HG03135 (cell line): ENCODE measurements at regions not wholly inside any gene's neighbourhood (a gene's known extent, or its start where the extent isn't known, plus 50 kb on each side); places are given as distances from the start of the nearest gene placed in this dataset.
"Not testable (repeated sequence)": the region's sequence is repeated elsewhere in the genome, so short reads cannot be mapped to it uniquely, and the experiment has no call there.

ENCODE experiments used
- ATAC-seq: cut with Tn5 transposase; IDR thresholded peaks from one replicate; pipeline ENCODE4 v1.9.1; 2021; ENCODE audit warnings: mild to moderate bottlenecking, moderate library complexity; ENCODE audit not compliant: unreplicated experiment

DNA sequence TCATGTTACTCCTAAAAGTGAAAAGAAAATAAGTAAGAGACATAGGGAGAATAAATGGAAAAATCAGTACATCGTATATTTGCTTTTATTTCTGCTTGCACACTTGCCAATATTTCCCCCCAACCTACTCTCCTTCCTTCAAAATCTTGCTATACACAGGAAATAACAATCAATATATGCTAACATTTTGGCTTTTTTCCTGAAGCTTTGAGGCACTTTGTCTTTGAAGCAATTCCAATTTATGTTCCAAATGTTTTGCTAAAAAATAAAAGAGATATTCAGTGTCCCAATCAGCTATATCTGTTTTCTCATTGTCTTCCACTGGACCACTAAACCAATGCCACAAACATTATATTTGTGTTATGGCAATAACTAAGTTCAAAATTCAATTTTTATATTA, 184.0 kb upstream of the NEGR1 start:
- no peak for ATAC-seq

- no peak for ATAC-seq
Measured at GRCh38 chr1:72462186-72462905, 180.0 kb upstream of the NEGR1 start.

DNA sequence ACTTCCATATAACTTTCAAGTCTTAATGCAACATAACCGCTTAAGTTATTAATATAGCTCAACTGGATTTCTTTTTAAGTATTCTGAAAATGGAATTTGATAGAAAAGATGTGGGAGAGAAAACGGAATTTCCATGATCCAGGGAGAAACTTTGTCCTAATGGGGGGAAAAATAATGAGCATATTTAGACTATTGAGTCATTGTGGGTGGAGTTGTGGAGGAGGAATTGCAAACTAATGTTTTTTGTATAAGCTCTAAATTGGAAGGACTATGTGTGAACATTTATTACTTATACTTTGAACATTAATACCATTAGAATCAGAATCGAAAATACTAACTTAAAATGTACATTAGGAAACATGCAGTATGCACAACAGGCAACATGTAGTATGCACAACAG, 159.9 kb upstream of the NEGR1 start:
- no peak for ATAC-seq

- no peak for ATAC-seq
Measured at GRCh38 chr1:72439036-72439435, 156.7 kb upstream of the NEGR1 start.

DNA sequence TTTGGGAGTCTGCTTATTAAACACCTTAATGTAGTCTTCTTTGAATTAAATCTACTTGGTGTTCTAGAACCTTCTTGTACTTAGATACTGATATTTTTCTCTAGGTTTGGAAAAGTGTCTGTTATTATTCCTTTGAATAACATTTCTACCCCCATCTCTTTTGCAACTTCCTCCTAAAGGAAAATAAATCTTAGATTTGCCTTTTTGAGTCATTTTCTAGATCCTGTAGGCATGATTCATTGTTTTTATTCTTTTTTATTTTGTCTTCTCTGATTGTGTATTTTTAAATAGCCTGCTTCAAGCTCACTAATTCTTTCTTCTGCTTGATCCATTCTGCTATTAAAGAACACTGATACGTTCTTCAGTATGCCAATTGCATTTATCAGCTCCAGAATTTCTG, 155.9 kb upstream of the NEGR1 start:
- no peak for ATAC-seq

- ATAC-seq: no peak
Measured at GRCh38 chr1:72435025-72435424, 152.7 kb upstream of the NEGR1 start.

DNA sequence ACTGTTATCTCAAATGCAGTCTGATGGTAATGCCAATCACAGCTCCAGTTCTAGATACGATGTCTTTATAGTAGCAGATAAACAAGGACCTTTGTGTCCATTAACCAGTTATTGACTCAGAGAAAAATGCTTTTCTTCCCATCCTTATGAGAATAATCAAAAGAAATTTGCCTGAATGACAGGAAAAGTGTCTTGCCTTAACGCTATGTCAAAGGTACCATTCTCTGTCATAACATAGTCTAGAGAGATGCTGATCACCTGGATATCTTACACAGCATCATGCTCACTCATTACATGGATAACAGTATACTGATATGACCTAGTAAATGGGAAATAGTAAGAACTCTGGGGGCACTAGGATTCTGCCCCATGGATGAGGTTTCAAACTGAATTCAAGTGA, 151.7 kb upstream of the NEGR1 start:
- ATAC-seq: no peak

DNA sequence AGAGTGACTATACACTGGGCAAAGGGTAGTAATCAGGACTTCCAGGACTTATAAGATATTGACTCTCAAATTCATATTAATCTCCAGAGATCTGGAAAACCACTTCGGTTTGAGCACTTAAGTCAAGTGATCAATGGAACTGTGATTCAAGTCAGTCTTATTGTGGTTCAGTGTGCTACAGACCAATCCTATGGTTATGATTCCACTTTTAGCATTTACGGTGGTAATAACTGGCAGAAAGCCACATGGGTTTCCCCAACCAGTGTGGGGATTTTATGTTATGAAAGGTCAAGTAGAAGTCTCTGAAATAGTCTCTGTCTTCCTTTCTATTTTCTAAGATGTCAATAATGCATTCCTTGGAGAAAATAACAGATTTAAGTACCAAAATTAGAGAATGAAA, 151.3 kb upstream of the NEGR1 start:
- no peak for ATAC-seq

DNA sequence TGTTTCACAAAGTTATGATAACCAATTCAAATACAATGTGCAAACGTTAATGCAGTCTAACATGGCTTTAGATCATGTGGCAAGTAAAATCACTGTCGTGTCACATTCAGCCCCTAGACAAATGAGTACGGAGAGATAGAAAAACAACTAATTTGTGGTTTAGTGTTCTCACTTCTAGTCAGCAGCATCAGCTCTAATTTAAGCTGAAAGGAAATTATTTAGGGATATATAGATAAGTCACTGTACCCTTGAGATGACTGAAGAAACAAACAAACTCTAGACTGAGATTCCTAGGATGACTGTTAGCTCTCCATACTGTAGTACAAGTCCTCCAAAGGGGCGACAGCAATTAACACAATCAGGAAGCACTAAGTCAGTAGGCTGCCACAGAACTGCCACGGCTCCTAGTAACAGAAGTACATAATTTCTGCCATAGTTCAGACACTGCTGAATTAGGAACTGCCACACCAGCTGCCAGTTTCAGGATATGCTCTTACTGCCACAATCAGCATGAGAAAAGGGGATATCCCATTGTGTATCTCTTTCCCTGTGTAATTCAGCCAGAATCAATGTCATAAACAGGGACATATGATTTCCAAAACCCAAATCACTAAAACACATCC, 150.4 kb upstream of the NEGR1 start:
- ATAC-seq: no peak

GRCh38 chr1:72431810-72432209, 149.5 kb upstream of the NEGR1 start:
- ATAC-seq: no peak

GRCh38 chr1:72428276-72428675, 145.9 kb upstream of the NEGR1 start:
- ATAC-seq: not testable (repeated sequence)

DNA sequence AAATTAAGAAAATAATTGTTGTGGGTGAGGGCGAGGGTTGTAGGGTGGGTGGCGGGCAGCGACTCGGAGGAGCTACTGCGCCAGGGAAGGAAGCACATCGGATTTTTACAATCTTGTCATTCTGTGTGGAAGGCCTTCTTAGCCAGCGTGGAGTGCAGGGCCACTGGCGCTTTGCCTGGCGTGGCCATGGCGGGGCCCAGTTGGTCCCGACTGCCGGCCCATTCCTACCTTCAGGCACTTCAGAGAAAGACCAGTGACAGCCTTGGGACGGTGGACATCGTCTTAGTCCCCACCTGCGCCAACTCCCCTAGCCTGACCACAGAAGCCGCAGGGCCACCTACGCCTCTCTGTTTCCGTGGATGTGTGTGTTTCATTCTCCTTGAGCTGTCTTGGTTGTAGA, 136.9 kb upstream of the NEGR1 start:
- ATAC-seq: no peak

GRCh38 chr1:72412286-72412685, 129.9 kb upstream of the NEGR1 start:
- ATAC-seq: no peak

- ATAC-seq: no peak
Measured at GRCh38 chr1:72399807-72400206, 117.5 kb upstream of the NEGR1 start.

DNA sequence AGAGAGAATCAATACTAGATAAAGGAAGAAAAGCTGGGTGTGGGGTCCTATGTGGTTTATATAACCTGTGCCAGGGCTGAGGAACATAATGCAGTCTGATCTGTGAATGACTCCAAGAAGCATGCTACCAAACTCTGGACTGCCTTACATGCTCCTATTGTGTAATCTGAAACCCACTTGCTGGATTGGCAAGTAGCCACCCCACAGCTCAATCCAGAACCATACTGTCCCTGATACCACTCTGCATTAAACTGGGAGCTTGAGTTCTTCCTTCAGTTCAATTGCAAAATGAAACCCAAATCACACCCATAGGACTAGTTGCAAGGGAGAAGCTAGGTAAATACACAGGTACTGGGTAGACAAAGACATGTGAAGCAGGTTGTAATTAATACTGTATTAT, 115.4 kb upstream of the NEGR1 start:
- ATAC-seq: no peak

DNA sequence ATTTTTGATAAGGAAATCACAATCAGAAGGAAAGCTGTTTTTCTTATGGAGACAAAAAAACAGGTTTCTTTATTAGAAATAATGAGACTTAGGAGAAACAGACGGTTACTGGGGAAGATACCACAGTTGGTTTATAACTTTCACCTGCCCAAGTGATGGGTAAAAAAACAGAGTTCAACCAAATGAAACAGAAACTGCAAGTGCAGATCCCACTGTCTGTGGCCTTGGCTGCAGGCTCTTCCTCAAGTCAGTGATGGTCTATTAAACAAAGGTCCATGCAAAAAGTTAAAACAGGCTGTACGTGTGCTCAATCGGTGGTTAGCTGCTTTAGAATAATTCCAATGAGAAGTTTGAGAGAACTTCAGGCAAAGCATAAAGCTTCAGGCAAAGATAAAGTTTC, 112.1 kb upstream of the NEGR1 start:
- no peak for ATAC-seq

DNA sequence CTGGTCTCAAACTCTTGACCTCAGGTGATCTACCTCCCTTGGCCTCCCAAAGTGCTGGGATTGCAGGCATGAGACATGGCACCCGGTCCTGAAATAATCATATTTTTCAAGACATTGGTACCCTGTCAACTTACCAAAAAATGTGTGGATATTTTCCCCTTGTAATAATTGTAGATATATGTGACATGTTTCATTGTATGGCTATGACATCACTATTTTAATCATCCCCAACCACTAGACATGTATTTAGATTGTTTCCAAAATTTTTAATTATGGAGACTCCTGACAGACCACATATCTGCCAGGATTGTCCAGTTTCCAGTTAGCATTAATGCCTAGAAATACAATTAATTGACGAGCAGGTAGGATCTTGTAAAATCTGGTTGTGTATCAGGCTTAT, 96.7 kb upstream of the NEGR1 start:
- ATAC-seq: no peak

DNA sequence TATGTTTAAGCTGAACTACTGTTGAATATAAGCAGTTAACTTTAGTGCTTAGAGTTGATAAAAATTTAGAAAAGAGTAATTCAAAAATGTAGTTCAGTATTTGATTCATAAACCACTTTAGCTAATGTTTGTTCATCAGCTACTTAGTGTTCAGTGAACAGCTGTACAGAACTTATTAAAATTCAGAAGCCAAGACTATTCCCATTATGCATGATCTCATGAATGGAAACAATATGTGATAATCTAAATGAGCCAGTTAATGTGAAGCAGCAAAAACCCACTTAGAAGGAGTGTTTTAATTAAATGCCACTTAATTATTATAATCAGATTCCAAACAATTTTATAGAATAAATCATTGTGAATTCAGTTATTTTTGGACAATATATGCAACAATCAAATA, 92.9 kb upstream of the NEGR1 start:
- no peak for ATAC-seq

DNA sequence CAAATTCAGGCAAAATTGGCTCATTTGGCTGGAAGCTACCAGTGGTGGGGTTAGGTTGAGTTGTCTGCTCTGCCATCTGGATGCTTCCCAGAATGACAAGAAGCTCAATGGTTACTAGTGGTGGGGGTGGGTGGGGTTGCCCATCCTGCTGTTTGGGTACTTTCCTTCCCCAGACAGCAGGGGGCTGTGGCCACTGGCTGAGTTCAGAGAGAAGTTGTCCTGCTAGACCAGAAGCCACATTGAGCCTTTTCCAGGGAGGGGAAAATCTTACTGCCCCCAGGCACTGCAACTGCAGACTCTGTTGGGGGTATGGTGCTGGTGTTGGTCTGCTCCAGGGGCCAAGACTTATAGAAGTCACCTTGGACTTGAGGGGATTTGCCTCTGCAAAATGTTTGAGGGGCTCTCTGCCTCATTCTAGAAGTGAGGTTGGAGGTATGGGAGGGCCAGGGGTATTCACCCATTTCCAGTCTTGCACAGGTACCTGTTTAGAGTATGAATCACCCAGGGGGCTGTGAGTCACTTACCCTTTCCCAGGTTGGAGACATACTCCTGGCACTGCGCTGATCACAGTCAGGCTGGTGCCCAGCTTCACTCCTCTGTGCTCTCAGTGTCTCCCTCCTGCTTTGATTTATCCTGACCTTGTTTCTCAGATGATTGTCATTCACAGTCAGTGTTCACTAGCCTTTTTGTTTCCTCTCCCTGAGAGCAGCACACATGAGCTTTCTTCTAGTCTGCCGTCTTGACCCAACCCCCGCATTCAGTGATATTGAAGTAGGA, 89.1 kb upstream of the NEGR1 start:
- no peak for ATAC-seq

GRCh38 chr1:72370836-72371235, 88.5 kb upstream of the NEGR1 start:
- ATAC-seq: not testable (repeated sequence)

- ATAC-seq: no peak
Measured at GRCh38 chr1:72369069-72369757, 86.9 kb upstream of the NEGR1 start.

GRCh38 chr1:72366466-72366865, 84.1 kb upstream of the NEGR1 start:
- ATAC-seq: no peak
